IMR-90 (cell line): ENCODE measurements at regions not wholly inside any gene's neighbourhood (a gene's known extent, or its start where the extent isn't known, plus 50 kb on each side); places are given as distances from the start of the nearest gene placed in this dataset.

Experiments used
- ATAC-seq: fragments of 200-7000 bp; cut with Tn5 transposase; 2 replicates; pipeline ENCODE4 v1.9.1; 2020; ENCODE audit warnings: low read depth, mild to moderate bottlenecking, moderate library complexity
- BruUV-seq: library from RNA; stranded (reverse); fragments of 400-500 nt; replicated peaks from 2 replicates; lab custom pipeline; 2021; lab: Mats Ljungman, UMichigan
- CTCF ChIA-PET: fragments of 300-600 bp; formaldehyde crosslinking; extraction: SDS; loops from one replicate; lab custom pipeline; 2021; ENCODE audit warnings: antibody characterized with exemption; lab: Yijun Ruan, JAX
- POLR2A ChIA-PET: fragments of 300-600 bp; sonication (Branson Sonifier 250); formaldehyde crosslinking; loops from one replicate; lab custom pipeline; 2022; ENCODE audit warnings: antibody characterized with exemption; ENCODE audit not compliant: unreplicated experiment; lab: Charles Lee
- DNase-seq: peaks from one replicate; pipeline ENCODE4 v3.0.0; 2013
- H2AFZ ChIP-seq: replicated peaks from 2 replicates; pipeline ENCODE3; 2013; ENCODE audit warnings: low read length, mild to moderate bottlenecking; ENCODE audit not compliant: poor library complexity
- H2AK5ac ChIP-seq: 2 replicates; pipeline ENCODE4 v1.6.1; 2013; ENCODE audit warnings: low read depth, low read length, inconsistent platforms
- H2AK9ac ChIP-seq: replicated peaks from 2 replicates; pipeline ENCODE3; 2013; ENCODE audit warnings: mild to moderate bottlenecking, low read depth, low read length, moderate library complexity; ENCODE audit not compliant: poor library complexity
- H2BK120ac ChIP-seq: 2 replicates; pipeline ENCODE4 v1.6.1; 2013; ENCODE audit warnings: low read depth, low read length, inconsistent platforms
- H2BK15ac ChIP-seq: 3 replicates; pipeline ENCODE4 v1.6.1; 2013; ENCODE audit warnings: low read depth, low read length, inconsistent platforms
- H2BK20ac ChIP-seq: 2 replicates; pipeline ENCODE4 v1.6.1; 2013; ENCODE audit warnings: low read depth, mild to moderate bottlenecking, inconsistent platforms, low read length, moderate library complexity
- H2BK5ac ChIP-seq: 2 replicates; pipeline ENCODE4 v1.6.1; 2013; ENCODE audit warnings: mild to moderate bottlenecking, low read depth, low read length, inconsistent platforms; ENCODE audit not compliant: poor library complexity, severe bottlenecking
- H3K14ac ChIP-seq: replicated peaks from 2 replicates; pipeline ENCODE4 v1.6.1; 2013; ENCODE audit warnings: low read depth, low read length, inconsistent platforms
- H3K18ac ChIP-seq: 2 replicates; pipeline ENCODE4 v1.6.1; 2013; ENCODE audit warnings: low read depth, low read length, control low read depth
- H3K23ac ChIP-seq: 2 replicates; pipeline ENCODE4 v1.6.1; 2013; ENCODE audit warnings: low read depth, low read length, inconsistent platforms
- H3K27ac ChIP-seq: 2 replicates; pipeline ENCODE4 v1.5.1; 2013; ENCODE audit warnings: mild to moderate bottlenecking, control low read depth, low read length; ENCODE audit not compliant: insufficient read depth
- H3K27me3 ChIP-seq: 2 replicates; pipeline ENCODE4 v1.6.1; 2013; ENCODE audit warnings: low read length; ENCODE audit not compliant: control insufficient read depth, insufficient read depth
- H3K36me3 ChIP-seq: 2 replicates; pipeline ENCODE4 v1.6.1; 2013; ENCODE audit warnings: low read length, mixed read lengths; ENCODE audit not compliant: control insufficient read depth, insufficient read depth
- H3K4ac ChIP-seq: 2 replicates; pipeline ENCODE4 v1.6.1; 2013; ENCODE audit warnings: low read depth, low read length, inconsistent platforms
- H3K4me1 ChIP-seq: 2 replicates; pipeline ENCODE4 v1.6.1; 2013; ENCODE audit warnings: low read length, mixed read lengths; ENCODE audit not compliant: control insufficient read depth, insufficient read depth
- H3K4me2 ChIP-seq: 2 replicates; pipeline ENCODE4 v1.6.1; 2013; ENCODE audit warnings: low read depth, mild to moderate bottlenecking, control low read depth, low read length, moderate library complexity
- H3K4me3 ChIP-seq: 2 replicates; pipeline ENCODE4 v1.5.1; 2013; ENCODE audit warnings: low read depth, mild to moderate bottlenecking, control low read depth, low read length, moderate library complexity; ENCODE audit not compliant: insufficient read depth
- H3K56ac ChIP-seq: 2 replicates; pipeline ENCODE4 v1.6.1; 2013; ENCODE audit warnings: low read length, inconsistent platforms; ENCODE audit not compliant: insufficient read depth; ENCODE audit errors: extremely low read depth
- H3K79me1 ChIP-seq, 2 experiments: 2 replicates each; pipeline ENCODE4 v1.6.1; 2013; ENCODE audit warnings: low read length in 2 of 2, inconsistent platforms in 1 of 2, low read depth in 1 of 2
- H3K9ac ChIP-seq: 2 replicates; pipeline ENCODE4 v1.6.1; 2013; ENCODE audit warnings: low read depth, low read length, control low read depth
- H3K9me1 ChIP-seq: 2 replicates; pipeline ENCODE4 v1.6.1; 2013; ENCODE audit warnings: low read length, inconsistent platforms; ENCODE audit not compliant: insufficient read depth
- H3K9me3 ChIP-seq: 2 replicates; pipeline ENCODE4 v1.6.1; 2013; ENCODE audit warnings: low read length; ENCODE audit not compliant: control insufficient read depth, insufficient read depth
- H4K20me1 ChIP-seq: 2 replicates; pipeline ENCODE4 v1.6.1; 2013; ENCODE audit warnings: low read length, inconsistent platforms; ENCODE audit not compliant: insufficient read depth
- H4K5ac ChIP-seq: 2 replicates; pipeline ENCODE4 v1.6.1; 2013; ENCODE audit warnings: mild to moderate bottlenecking, low read depth, low read length, control low read depth
- H4K8ac ChIP-seq, 2 experiments: 2 replicates each; pipeline ENCODE4 v1.6.1; 2013; ENCODE audit warnings: low read depth in 2 of 2, low read length in 2 of 2, control low read depth in 1 of 2, inconsistent platforms in 1 of 2
- H4K91ac ChIP-seq: 2 replicates; pipeline ENCODE4 v1.6.1; 2013; ENCODE audit warnings: low read depth, low read length, inconsistent platforms; ENCODE audit not compliant: insufficient read depth
- BHLHE40 ChIP-seq: fragments of 150-350 bp; IDR thresholded peaks from 2 replicates; pipeline ENCODE4 v1.6.1; 2016; ENCODE audit warnings: mild to moderate bottlenecking, low read depth, low read length
- FOS ChIP-seq: fragments of 150-350 bp; IDR thresholded peaks from 2 replicates; pipeline ENCODE4 v1.6.1; 2016; ENCODE audit warnings: low read depth, low read length
- MAFK ChIP-seq: IDR thresholded peaks from 2 replicates; pipeline ENCODE4 v1.6.1; 2012; ENCODE audit warnings: low read depth, low read length, improper control_type of control experiment
- MAZ ChIP-seq: IDR thresholded peaks from 2 replicates; pipeline ENCODE4 v1.6.1; 2012; ENCODE audit warnings: low read depth, mild to moderate bottlenecking, low read length, improper control_type of control experiment, moderate library complexity, borderline replicate concordance
- RAD21 ChIP-seq: IDR thresholded peaks from 2 replicates; pipeline ENCODE4 v1.6.1; 2012; ENCODE audit warnings: low read length, improper control_type of control experiment
- SMC3 ChIP-seq: fragments of 150-350 bp; IDR thresholded peaks from 2 replicates; pipeline ENCODE4 v1.6.1; 2016; ENCODE audit warnings: low read depth, mild to moderate bottlenecking, antibody characterized with exemption, low read length, moderate library complexity
- WGBS, 2 experiments: methylation state at CpG; one replicate each; pipeline versions ENCODE4 v1.1.5 to v1.1.7; 2013; ENCODE audit warnings: missing lambda C conversion rate in 2 of 2; ENCODE audit not compliant: insufficient read length in 1 of 2; ENCODE audit errors: extremely low coverage in 2 of 2; 5-methylcytosine and 5-hydroxymethylcytosine counted together
- dilution Hi-C: fragments of 300-500 bp; cut with HindIII; formaldehyde crosslinking; loops from one replicate; pipeline ENCODE4 v1.14.3; 2018; ENCODE audit warnings: low sequenced_read_pairs; ENCODE audit not compliant: unreplicated experiment
- in situ Hi-C: fragments of 300-500 bp; cut with MboI; formaldehyde crosslinking; loops from 3 replicates; pipeline ENCODE4 v1.14.3; 2019; ENCODE audit warnings: low sequenced_read_pairs, inconsistent platforms, mixed read lengths
- intact Hi-C: fragments of 100-400 bp; cut with micrococcal nuclease; formaldehyde crosslinking; loops from 2 replicates; pipeline ENCODE4 v1.10.0; 2022

- Histone ChIP-seq H3K36me3 (no peaks in the 10 kb centered on the region), H3K23ac (no peak overlapping the region), H3K27me3 (no peaks in the 10 kb centered on the region), H4K5ac (no peak overlapping the region), H3K4me2 (no peak overlapping the region), H3K4me3 (no peak overlapping the region), H3K79me1 (no peaks in the 10 kb centered on the region), H2AK9ac (no peak overlapping the region), H3K56ac (no peak overlapping the region), H3K9ac (no peak overlapping the region), H3K4me1 (no peaks in the 10 kb centered on the region), H2BK15ac (no peak overlapping the region), H3K4ac (no peak overlapping the region), H2AK5ac (no peak overlapping the region), H3K9me3 (peaks cover 31% of the 10 kb centered on the region), H4K20me1 (no peaks in the 10 kb centered on the region), H3K9me1 (no peaks in the 10 kb centered on the region), H2AFZ (no peak overlapping the region), H2BK20ac (no peak overlapping the region), H3K18ac (no peak overlapping the region), H4K8ac (no peak overlapping the region), H2BK120ac (no peak overlapping the region), H2BK5ac (no peak overlapping the region), H3K27ac (no peak overlapping the region), H3K14ac (no peak overlapping the region), H4K91ac (no peak overlapping the region)
- DNase-seq (no peak), ATAC-seq (no peak)
- TF ChIP-seq SMC3 (no peak), BHLHE40 (no peak), MAFK (no peak), RAD21 (no peak), FOS (no peak), MAZ (no peak)
- in situ Hi-C loops (no loop called here), intact Hi-C loops (no loop called here), dilution Hi-C loops (no loop called here)
- ChIA-PET POLR2A (no interaction called here), CTCF (no interaction called here)
- WGBS, 2 experiments: no CpG with 5 or more reads among the region's 4 CpGs
- BruUV-seq: no TSS peak
Measured at GRCh38 chr13:111648885-111649284, 328.4 kb downstream of the TEX29 start.
